Gastroesophageal sphincter (tissue), 3 donors: ENCODE measurements at regions not wholly inside any gene's neighbourhood (a gene's known extent, or its start where the extent isn't known, plus 50 kb on each side); places are given as distances from the start of the nearest gene placed in this dataset.

Experiments used
- CTCF ChIP-seq, 4 experiments: fragments of 200-600 bp in 2 of 4; fragments of 450-650 bp in 2 of 4; sonication (generic) in 1 of 4; IDR thresholded peaks; one replicate each; pipeline ENCODE4 v1.5.1; 2017 to 2019; ENCODE audit warnings: antibody characterized with exemption in 4 of 4, mild to moderate bottlenecking in 2 of 4, moderate library complexity in 2 of 4
- POLR2A ChIP-seq, 2 donors: fragments of 450-650 bp; IDR thresholded peaks; one replicate each; pipeline ENCODE4 v1.6.1; 2017; ENCODE audit warnings: antibody characterized with exemption in 2 of 2, mild to moderate bottlenecking in 2 of 2, moderate library complexity in 1 of 2
- POLR2AphosphoS5 ChIP-seq: sonication (generic); formaldehyde crosslinking; IDR thresholded peaks from one replicate; pipeline ENCODE4 v1.6.1; 2017; ENCODE audit warnings: antibody characterized with exemption

GRCh38 chr13:95471960-95472359, 80.6 kb upstream of the CLDN10 start:
- TF ChIP-seq CTCF (IDR thresholded peaks at IDR 0.05): no peak
- TF ChIP-seq POLR2AphosphoS5: no peak
- no peak for TF ChIP-seq POLR2A (IDR thresholded peaks at IDR 0.05)
